Activated CD4-positive, alpha-beta T cell treated with anti-CD3 and anti-CD28 coated beads, Interleukin-2, Interleukin-6, amounts not matched to agents 100 ng/mL and 50 ng/mL, durations not matched to agents 16 hours and 8 hours (primary cell): ENCODE measurements at regions not wholly inside any gene's neighbourhood (a gene's known extent, or its start where the extent isn't known, plus 50 kb on each side); places are given as distances from the start of the nearest gene placed in this dataset.

ENCODE experiments used
- DNase-seq: peaks from one replicate; pipeline ENCODE4 v3.0.0-alpha.2; 2020

DNA sequence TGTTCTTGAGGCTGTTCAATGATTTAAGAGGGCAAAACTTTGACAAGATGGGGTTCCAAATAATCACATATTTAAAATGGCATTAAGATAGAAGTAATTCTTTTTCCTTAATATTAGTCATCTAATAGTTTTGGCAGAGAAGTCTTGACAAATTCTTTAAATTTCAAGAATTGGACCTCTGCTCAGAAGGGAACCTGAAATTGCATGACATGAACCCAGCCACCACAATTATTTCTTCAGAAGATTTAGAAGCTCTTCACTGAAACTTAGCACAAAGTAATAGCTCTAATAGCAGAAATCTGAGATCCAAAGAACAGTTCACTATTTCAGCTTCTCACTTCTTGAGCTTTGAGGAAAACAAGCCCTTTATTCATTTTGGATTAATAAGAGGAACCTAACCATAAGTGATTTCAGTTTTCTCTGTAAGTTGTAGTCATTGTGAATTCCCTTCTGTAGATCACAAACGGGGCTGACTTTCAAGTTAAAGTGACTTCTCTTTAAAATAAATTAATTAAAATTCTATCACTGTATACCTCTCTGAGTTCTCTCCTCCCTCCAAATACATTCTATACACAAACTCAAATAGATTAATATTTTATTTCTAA lies 100.6 kb upstream of the ITGA4 start:
- DNase-seq, result no peak

- peak; percentile 4 for DNase-seq
These were observed 99.2 kb upstream of the ITGA4 start for GRCh38 chr2:181357979-181358378.

- no peak for DNase-seq
These were observed 94.6 kb upstream of the ITGA4 start for GRCh38 chr2:181362561-181362960.

DNA sequence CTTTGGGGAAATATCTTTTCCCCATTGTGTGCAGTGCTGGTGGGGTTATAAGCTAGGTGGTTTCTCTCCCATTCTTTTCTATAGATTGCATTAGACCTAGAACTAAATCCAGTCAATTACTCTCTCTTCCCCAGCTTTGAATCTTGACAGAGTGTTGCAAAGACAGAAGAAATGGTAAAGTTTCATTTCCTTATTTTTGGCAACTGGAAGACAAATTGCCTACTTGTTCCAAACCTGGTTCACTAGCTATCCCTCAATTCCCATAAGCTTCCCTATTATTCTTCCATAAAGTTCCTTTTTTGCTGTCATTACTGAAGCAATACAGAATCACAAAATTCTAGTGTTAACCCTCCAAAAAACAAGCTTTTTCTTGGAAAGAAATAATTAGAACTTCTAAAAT lies 94.0 kb upstream of the ITGA4 start:
- no peak for DNase-seq

GRCh38 chr2:181364492-181365170 lies 92.6 kb upstream of the ITGA4 start:
- no peak for DNase-seq

DNA sequence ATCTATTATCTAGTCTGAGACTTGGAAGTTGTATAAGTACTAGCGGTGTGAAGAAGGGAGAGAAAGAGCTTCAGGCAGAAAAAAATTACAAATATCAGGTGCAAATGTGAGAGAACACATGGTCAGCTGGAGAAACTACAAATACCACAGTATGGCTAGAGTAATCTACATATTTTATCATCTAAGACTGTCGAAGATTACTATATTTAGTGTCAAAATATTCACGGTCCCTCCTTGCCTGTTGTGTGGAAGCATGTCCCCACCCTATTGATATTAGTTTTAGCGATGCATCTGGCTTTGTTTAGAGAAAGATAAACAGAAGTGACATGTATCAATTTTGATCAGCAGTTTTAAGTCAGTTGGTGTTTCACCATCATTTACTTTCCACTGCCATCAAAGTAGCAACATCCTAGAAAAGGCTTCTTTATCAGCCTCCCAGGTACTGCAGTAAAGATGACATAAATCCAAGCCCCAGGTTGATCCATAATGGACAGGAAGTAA lies 90.5 kb upstream of the ITGA4 start:
- DNase-seq, result no peak

DNA sequence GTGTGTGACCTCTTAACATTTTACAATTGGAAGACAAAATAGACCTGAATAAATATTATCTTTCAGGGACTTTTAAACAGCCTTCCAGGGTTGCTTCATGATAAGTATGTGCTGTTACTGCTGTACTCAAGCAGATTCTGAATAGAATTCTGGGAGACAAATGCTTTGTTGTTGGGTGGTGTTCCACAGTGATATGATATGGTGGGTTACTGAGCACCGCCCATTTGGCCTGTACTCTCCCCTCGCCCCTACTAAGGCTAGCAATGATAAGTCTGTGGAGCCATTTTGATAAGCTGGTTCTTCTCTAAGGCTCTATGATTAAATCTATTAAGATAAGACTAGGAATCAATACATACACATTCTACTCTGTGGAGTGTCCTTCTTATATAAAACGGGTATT lies 89.8 kb upstream of the ITGA4 start:
- DNase-seq, result no peak

- DNase-seq, result no peak
These were observed 89.2 kb upstream of the ITGA4 start for GRCh38 chr2:181367906-181368435.

DNA sequence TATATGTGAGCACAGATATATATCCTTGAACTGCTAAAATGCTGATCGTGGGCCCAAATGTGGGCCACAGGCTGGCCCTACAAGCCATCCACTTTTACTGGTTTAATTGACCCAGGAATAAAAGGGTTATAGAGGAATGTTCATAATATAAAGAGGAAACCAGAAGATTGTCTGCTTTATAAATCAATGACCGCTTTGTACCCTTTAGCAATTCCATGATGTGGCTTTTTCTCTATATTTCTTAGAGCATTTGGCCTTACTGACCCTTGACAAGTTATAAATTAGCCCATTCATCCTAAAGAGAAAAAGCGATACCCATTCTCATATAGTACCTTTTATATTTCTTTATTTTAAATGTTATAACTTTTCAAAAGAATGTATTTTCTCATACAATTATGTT lies 87.1 kb upstream of the ITGA4 start:
- no peak for DNase-seq

DNA sequence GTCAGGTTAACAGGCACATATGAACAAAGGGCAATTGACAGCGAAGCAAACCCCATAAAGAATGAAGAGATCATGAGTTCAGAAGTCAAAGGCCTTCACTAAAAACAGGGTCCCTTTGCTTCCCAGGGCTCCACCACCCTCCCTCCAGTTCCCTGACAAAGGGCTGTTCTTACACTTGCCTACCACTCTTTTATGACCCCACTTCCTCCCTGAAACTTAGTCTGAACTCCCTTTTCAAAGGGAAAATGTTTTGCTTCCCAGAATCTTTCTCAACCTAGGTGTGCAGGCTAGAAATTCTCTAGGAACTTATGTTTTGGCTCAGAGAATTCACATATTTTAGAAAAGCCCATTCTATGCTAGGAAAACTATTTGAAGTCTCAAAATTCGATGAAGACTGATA lies 86.0 kb upstream of the ITGA4 start:
- DNase-seq, result no peak

GRCh38 chr2:181371782-181372645 lies 85.2 kb upstream of the ITGA4 start:
- DNase-seq, result no peak

GRCh38 chr2:181372646-181373040 lies 84.5 kb upstream of the ITGA4 start:
- DNase-seq, result no peak

GRCh38 chr2:181374781-181375675 lies 82.2 kb upstream of the ITGA4 start:
- no peak for DNase-seq

DNA sequence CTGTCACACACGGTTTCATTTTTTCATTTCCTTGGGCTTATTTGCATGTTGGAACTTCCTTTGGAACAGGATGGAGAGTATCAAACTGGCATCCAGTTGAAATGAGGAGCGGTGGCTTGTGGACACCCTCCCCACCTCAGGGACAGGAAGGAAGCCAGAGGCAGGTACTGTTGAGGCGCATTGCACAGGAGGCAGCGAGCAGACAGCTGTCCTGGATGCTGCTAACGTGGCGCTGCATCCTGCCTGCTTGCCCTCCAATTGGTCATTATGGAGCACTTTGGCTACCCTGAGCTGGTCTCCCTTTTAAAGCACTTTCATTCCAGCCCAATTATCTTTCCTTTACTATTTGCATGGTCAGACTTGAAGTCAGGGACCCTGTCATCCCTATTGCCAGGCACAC lies 80.7 kb upstream of the ITGA4 start:
- DNase-seq, result no peak

- DNase-seq, result no peak
These were observed 80.2 kb upstream of the ITGA4 start for GRCh38 chr2:181376999-181377398.

DNA sequence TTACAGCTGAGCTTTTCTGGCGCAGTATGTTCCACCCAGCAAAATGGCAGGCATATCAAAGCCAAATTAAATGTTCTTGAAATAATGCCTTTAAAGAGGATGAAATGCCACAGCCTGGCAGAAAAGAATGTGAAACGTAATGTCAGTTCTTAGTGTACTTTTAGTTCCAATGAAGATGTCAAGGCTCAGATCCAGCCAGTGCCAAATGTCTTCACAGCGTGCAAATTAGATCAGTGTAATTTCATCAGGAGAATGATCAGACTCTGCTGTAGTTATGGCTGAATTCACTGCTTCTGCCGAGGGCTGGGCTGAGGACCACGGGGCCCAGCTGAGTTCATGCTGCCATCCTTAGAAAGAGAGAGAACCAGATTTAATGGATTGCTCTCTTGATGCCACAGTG lies 78.7 kb upstream of the ITGA4 start:
- no peak for DNase-seq

- DNase-seq, result no peak
These were observed 76.6 kb upstream of the ITGA4 start for GRCh38 chr2:181380581-181380980.

- no peak for DNase-seq
These were observed 72.3 kb upstream of the ITGA4 start for GRCh38 chr2:181384923-181385322.

DNA sequence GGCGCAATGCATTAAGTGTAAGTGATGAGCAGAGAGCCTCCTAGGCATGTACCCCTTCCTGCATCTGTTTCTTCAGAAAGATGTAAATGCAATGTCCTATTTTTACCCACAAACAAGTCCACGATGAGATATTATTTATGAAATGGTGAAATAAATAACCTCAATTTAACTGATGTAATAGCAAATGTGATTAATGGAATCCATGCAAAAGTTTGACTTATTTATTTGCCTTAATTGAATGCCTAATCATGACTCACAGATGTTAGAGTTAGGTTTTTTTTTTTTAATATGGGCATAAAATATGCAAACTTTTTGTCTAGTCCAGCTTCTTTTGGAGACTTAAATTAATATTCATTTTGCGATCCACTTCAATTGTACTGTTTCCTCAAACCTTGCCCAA lies 67.7 kb upstream of the ITGA4 start:
- no peak for DNase-seq

- DNase-seq, result peak; percentile 3
These were observed 63.7 kb upstream of the ITGA4 start for GRCh38 chr2:181393472-181393871.

GRCh38 chr2:181394741-181395437 lies 62.3 kb upstream of the ITGA4 start:
- DNase-seq, result no peak

- DNase-seq, result no peak
These were observed 61.3 kb upstream of the ITGA4 start for GRCh38 chr2:181395851-181396250.
